HEK293 (cell line): ENCODE measurements at regions not wholly inside any gene's neighbourhood (a gene's known extent, or its start where the extent isn't known, plus 50 kb on each side); places are given as distances from the start of the nearest gene placed in this dataset.

Source experiments
- CTCF ChIA-PET: fragments of 350-600 bp; formaldehyde crosslinking; extraction: SDS; loops from one replicate; lab custom pipeline; 2021; ENCODE audit warnings: antibody characterized with exemption; lab: Yijun Ruan, JAX
- POLR2A ChIA-PET: fragments of 300-600 bp; formaldehyde crosslinking; extraction: SDS; loops from one replicate; lab custom pipeline; 2020; ENCODE audit warnings: antibody characterized with exemption, inconsistent platforms; lab: Yijun Ruan, JAX
- H3K27ac ChIP-seq: fragments of 200-500 bp; sonication (Bioruptor generic); 2 replicates; pipeline ENCODE4 v1.5.1; 2014; ENCODE audit warnings: low read depth, low read length, control low read depth, inconsistent platforms; ENCODE audit errors: extremely low read depth
- H3K36me3 ChIP-seq, 2 experiments: fragments of 200-500 bp in 1 of 2; sonication (Bioruptor generic) in 1 of 2; 1 replicate in 1 of 2; 2 replicates in 1 of 2; pipeline ENCODE4 v1.5.1; 2014 to 2017; ENCODE audit warnings: inconsistent platforms in 2 of 2, low read length in 2 of 2; ENCODE audit not compliant: control insufficient read depth in 2 of 2, insufficient read depth in 1 of 2
- H3K4me1 ChIP-seq: fragments of 200-500 bp; sonication (Bioruptor generic); 2 replicates; pipeline ENCODE4 v1.5.1; 2014; ENCODE audit warnings: mild to moderate bottlenecking, low read length, inconsistent platforms; ENCODE audit not compliant: control insufficient read depth, insufficient read depth
- H3K4me3 ChIP-seq: 2 replicates; pipeline ENCODE4 v1.5.1; 2011; ENCODE audit warnings: low read depth, mild to moderate bottlenecking, control low read depth, low read length, moderate library complexity
- H3K9me3 ChIP-seq: fragments of 200-500 bp; sonication (Bioruptor generic); 2 replicates; pipeline ENCODE4 v1.5.1; 2014; ENCODE audit warnings: low read depth, low read length, inconsistent platforms; ENCODE audit not compliant: control insufficient read depth, insufficient read depth
- FEZF1 ChIP-seq: fragments of 450-650 bp; formaldehyde crosslinking; IDR thresholded peaks from 2 replicates; pipeline ENCODE4 v1.5.1; 2016; ENCODE audit warnings: missing biosample characterization, missing genetic modification characterization
- MYNN ChIP-seq: fragments of 450-650 bp; formaldehyde crosslinking; IDR thresholded peaks from 2 replicates; pipeline ENCODE4 v1.5.1; 2016; ENCODE audit warnings: missing biosample characterization, missing genetic modification characterization, borderline replicate concordance
- OVOL3 ChIP-seq: fragments of 450-650 bp; formaldehyde crosslinking; IDR thresholded peaks from 2 replicates; pipeline ENCODE4 v1.5.1; 2016; ENCODE audit warnings: missing biosample characterization, missing genetic modification characterization
- SCRT1 ChIP-seq: fragments of 450-650 bp; formaldehyde crosslinking; IDR thresholded peaks from 2 replicates; pipeline ENCODE4 v1.5.1; 2016; ENCODE audit warnings: missing biosample characterization, missing genetic modification characterization, borderline replicate concordance
- SP7 ChIP-seq: fragments of 450-650 bp; formaldehyde crosslinking; IDR thresholded peaks from 2 replicates; pipeline ENCODE4 v1.5.1; 2016; ENCODE audit warnings: missing biosample characterization, missing genetic modification characterization
- ZBTB1 ChIP-seq: fragments of 450-650 bp; formaldehyde crosslinking; IDR thresholded peaks from 2 replicates; pipeline ENCODE4 v1.5.1; 2016; ENCODE audit warnings: missing biosample characterization, missing genetic modification characterization
- ZBTB17 ChIP-seq: fragments of 450-650 bp; formaldehyde crosslinking; IDR thresholded peaks from 2 replicates; pipeline ENCODE4 v1.5.1; 2016; ENCODE audit warnings: missing biosample characterization, missing genetic modification characterization
- ZNF175 ChIP-seq: fragments of 450-650 bp; formaldehyde crosslinking; IDR thresholded peaks from 2 replicates; pipeline ENCODE4 v1.5.1; 2016; ENCODE audit warnings: missing biosample characterization, missing genetic modification characterization
- ZNF394 ChIP-seq: fragments of 450-650 bp; formaldehyde crosslinking; IDR thresholded peaks from 2 replicates; pipeline ENCODE4 v1.5.1; 2016; ENCODE audit warnings: missing biosample characterization, missing genetic modification characterization, mild to moderate bottlenecking, moderate library complexity, borderline replicate concordance
- ZNF416 ChIP-seq: fragments of 450-650 bp; formaldehyde crosslinking; IDR thresholded peaks from 2 replicates; pipeline ENCODE4 v1.5.1; 2016; ENCODE audit warnings: missing biosample characterization, missing genetic modification characterization
- ZNF426 ChIP-seq: fragments of 450-650 bp; formaldehyde crosslinking; IDR thresholded peaks from 2 replicates; pipeline ENCODE4 v1.5.1; 2017; ENCODE audit warnings: missing biosample characterization, missing genetic modification characterization, mild to moderate bottlenecking, inconsistent platforms, moderate library complexity
- ZNF529 ChIP-seq: fragments of 450-650 bp; formaldehyde crosslinking; IDR thresholded peaks from 2 replicates; pipeline ENCODE4 v1.5.1; 2017; ENCODE audit warnings: missing genetic modification characterization, missing biosample characterization; ENCODE audit not compliant: insufficient replicate concordance
- ZNF600 ChIP-seq: fragments of 450-650 bp; formaldehyde crosslinking; IDR thresholded peaks from 2 replicates; pipeline ENCODE4 v1.5.1; 2016; ENCODE audit warnings: missing biosample characterization, missing genetic modification characterization
- ZNF701 ChIP-seq: fragments of 450-650 bp; formaldehyde crosslinking; IDR thresholded peaks from 2 replicates; pipeline ENCODE4 v1.5.1; 2016; ENCODE audit warnings: missing biosample characterization, missing genetic modification characterization
- ZSCAN16 ChIP-seq: fragments of 450-650 bp; formaldehyde crosslinking; IDR thresholded peaks from 2 replicates; pipeline ENCODE4 v1.5.1; 2016; ENCODE audit warnings: missing biosample characterization, missing genetic modification characterization
- TF ChIP-seq, protein P1 (sequence below): fragments of 450-650 bp; formaldehyde crosslinking; IDR thresholded peaks from 2 replicates; pipeline ENCODE4 v1.5.1; 2016; ENCODE audit warnings: missing biosample characterization, missing genetic modification characterization
- TF ChIP-seq, protein P2 (sequence below): fragments of 450-650 bp; IDR thresholded peaks from 2 replicates; pipeline ENCODE4 v1.5.1; 2018; ENCODE audit warnings: missing biosample characterization, missing genetic modification characterization
- TF ChIP-seq, protein P3 (sequence below): fragments of 450-650 bp; formaldehyde crosslinking; IDR thresholded peaks from 2 replicates; pipeline ENCODE4 v1.5.1; 2017; ENCODE audit warnings: missing biosample characterization, missing genetic modification characterization
- TF ChIP-seq, protein P4 (sequence below): fragments of 450-650 bp; formaldehyde crosslinking; optimal IDR thresholded peaks from 2 replicates; pipeline ENCODE3; 2016; ENCODE audit warnings: missing biosample characterization, mild to moderate bottlenecking, missing genetic modification characterization
- TF ChIP-seq, protein P5 (sequence below): fragments of 450-650 bp; formaldehyde crosslinking; IDR thresholded peaks from 2 replicates; pipeline ENCODE4 v1.5.1; 2017; ENCODE audit warnings: missing biosample characterization, missing genetic modification characterization

DNA sequence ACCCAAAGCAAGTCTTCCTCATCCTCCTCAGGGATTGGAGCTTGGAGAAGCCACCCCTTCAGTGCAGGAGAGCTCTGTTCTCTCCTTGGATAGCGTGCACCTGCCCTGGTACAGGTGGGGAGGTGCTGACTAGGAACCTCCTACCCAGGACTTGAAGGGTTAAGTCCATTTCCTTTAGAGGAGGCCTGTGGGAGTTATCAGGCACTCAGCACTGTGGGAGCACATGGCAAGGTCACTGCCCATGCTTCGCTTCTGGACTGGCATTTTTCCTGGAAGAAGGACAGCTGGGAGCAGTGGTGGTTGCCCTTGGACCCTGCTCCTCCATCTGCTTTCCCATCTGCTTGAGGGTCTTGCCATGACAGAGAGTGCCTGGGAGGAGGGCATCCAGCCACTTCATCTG lies 142.8 kb downstream of the CXCL12 start (continued):
- TF ChIP-seq, protein P1, sequence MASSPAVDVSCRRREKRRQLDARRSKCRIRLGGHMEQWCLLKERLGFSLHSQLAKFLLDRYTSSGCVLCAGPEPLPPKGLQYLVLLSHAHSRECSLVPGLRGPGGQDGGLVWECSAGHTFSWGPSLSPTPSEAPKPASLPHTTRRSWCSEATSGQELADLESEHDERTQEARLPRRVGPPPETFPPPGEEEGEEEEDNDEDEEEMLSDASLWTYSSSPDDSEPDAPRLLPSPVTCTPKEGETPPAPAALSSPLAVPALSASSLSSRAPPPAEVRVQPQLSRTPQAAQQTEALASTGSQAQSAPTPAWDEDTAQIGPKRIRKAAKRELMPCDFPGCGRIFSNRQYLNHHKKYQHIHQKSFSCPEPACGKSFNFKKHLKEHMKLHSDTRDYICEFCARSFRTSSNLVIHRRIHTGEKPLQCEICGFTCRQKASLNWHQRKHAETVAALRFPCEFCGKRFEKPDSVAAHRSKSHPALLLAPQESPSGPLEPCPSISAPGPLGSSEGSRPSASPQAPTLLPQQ: no peak

DNA sequence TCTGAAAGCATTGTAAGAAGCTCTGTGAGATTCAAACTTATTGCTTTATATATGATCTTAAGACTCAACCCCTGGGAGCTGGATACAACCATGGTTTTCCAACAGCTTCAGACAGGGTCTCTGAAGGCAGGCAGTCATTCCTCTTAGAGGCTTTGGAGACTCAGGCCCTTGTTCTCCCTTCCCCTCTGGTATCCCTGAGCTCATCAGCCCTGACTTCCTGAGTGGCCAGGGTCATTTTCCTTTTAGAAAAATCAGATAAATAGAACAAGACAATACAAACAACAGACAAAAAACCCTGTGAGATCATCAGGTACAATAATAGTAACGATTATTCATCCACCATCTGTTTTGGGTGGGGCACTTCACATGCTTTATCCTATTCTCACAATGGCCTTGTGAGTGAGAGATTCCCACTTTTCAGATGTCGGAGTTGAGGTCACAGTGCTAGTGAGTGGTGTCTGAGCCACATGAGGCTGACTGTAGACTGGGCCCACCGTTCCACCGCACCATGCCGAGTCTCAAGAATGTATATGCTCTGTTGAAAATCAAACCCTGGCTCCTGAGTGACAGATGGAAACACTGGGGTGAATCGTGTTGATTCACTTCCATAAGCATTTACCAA lies 144.2 kb downstream of the CXCL12 start:
- TF ChIP-seq ZNF701 (tag by site-specific recombination): no peak
- no peaks in the 10 kb centered on the region for H3K9me3 ChIP-seq
- H3K4me3 ChIP-seq: no peak overlapping the region
- POLR2A ChIA-PET: no interaction called here
- no peaks in the 10 kb centered on the region for H3K4me1 ChIP-seq
- no peaks in the 10 kb centered on the region for H3K36me3 ChIP-seq
- no peak overlapping the region for H3K27ac ChIP-seq
- CTCF ChIA-PET: interaction anchor here (0.5 to 1.1 kb wide), 2 partner anchors 71 to 624 kb away, joined by 3 to 5 read pairs; no protein-coding TSS in a partner anchor

DNA sequence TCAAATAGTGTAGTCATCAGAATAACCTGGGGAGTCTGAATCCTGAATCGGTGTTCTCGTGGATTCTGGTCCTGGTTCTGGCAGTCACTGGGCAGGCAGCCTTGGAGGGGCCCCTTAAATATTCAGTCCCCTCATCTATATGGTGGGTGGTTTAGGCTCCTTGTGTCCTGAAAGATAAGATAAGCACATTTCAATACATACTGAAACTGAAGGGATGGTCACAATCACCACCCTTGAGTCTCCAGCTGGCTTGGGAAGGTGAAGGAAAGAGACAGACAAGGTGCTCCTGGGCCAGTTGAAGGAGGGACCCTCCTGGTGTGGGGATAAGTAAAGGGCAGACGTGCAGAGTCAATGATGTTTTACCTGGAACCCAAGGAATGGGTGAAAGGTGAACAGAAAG lies 146.7 kb downstream of the CXCL12 start:
- H3K4me3 ChIP-seq: no peak overlapping the region
- POLR2A ChIA-PET: no interaction called here
- H3K27ac ChIP-seq: no peak overlapping the region

More for the DNA sequence above, 146.7 kb downstream of the CXCL12 start:
- H3K36me3 ChIP-seq: no peaks in the 10 kb centered on the region
- no peak for TF ChIP-seq ZNF529 (tag by site-specific recombination)
- TF ChIP-seq ZNF701 (tag by site-specific recombination): no peak
- no peak for TF ChIP-seq ZNF394
- TF ChIP-seq ZNF426: no peak
- TF ChIP-seq ZSCAN16: no peak
- TF ChIP-seq MYNN (tag by site-specific recombination): no peak
- TF ChIP-seq ZNF175 (tag by site-specific recombination): no peak
- TF ChIP-seq, protein P2, sequence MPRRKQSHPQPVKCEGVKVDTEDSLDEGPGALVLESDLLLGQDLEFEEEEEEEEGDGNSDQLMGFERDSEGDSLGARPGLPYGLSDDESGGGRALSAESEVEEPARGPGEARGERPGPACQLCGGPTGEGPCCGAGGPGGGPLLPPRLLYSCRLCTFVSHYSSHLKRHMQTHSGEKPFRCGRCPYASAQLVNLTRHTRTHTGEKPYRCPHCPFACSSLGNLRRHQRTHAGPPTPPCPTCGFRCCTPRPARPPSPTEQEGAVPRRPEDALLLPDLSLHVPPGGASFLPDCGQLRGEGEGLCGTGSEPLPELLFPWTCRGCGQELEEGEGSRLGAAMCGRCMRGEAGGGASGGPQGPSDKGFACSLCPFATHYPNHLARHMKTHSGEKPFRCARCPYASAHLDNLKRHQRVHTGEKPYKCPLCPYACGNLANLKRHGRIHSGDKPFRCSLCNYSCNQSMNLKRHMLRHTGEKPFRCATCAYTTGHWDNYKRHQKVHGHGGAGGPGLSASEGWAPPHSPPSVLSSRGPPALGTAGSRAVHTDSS (tag by site-specific recombination): no peak
- TF ChIP-seq SCRT1 (tag by site-specific recombination): no peak
- no peak for TF ChIP-seq SP7 (tag by site-specific recombination)
- TF ChIP-seq ZNF600: no peak
- no peak for TF ChIP-seq ZBTB1 (tag by site-specific recombination)
- TF ChIP-seq ZNF416 (tag by site-specific recombination): no peak
- TF ChIP-seq FEZF1 (tag by site-specific recombination): no peak
- no peak for TF ChIP-seq OVOL3 (tag by site-specific recombination)
- TF ChIP-seq, protein P3, sequence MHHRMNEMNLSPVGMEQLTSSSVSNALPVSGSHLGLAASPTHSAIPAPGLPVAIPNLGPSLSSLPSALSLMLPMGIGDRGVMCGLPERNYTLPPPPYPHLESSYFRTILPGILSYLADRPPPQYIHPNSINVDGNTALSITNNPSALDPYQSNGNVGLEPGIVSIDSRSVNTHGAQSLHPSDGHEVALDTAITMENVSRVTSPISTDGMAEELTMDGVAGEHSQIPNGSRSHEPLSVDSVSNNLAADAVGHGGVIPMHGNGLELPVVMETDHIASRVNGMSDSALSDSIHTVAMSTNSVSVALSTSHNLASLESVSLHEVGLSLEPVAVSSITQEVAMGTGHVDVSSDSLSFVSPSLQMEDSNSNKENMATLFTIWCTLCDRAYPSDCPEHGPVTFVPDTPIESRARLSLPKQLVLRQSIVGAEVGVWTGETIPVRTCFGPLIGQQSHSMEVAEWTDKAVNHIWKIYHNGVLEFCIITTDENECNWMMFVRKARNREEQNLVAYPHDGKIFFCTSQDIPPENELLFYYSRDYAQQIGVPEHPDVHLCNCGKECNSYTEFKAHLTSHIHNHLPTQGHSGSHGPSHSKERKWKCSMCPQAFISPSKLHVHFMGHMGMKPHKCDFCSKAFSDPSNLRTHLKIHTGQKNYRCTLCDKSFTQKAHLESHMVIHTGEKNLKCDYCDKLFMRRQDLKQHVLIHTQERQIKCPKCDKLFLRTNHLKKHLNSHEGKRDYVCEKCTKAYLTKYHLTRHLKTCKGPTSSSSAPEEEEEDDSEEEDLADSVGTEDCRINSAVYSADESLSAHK (tag by site-specific recombination): no peak
- TF ChIP-seq ZBTB17 (tag by site-specific recombination): no peak
- TF ChIP-seq, protein P4, sequence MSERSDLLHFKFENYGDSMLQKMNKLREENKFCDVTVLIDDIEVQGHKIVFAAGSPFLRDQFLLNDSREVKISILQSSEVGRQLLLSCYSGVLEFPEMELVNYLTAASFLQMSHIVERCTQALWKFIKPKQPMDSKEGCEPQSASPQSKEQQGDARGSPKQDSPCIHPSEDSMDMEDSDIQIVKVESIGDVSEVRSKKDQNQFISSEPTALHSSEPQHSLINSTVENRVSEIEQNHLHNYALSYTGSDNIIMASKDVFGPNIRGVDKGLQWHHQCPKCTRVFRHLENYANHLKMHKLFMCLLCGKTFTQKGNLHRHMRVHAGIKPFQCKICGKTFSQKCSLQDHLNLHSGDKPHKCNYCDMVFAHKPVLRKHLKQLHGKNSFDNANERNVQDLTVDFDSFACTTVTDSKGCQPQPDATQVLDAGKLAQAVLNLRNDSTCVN: no peak
- TF ChIP-seq, protein P5, sequence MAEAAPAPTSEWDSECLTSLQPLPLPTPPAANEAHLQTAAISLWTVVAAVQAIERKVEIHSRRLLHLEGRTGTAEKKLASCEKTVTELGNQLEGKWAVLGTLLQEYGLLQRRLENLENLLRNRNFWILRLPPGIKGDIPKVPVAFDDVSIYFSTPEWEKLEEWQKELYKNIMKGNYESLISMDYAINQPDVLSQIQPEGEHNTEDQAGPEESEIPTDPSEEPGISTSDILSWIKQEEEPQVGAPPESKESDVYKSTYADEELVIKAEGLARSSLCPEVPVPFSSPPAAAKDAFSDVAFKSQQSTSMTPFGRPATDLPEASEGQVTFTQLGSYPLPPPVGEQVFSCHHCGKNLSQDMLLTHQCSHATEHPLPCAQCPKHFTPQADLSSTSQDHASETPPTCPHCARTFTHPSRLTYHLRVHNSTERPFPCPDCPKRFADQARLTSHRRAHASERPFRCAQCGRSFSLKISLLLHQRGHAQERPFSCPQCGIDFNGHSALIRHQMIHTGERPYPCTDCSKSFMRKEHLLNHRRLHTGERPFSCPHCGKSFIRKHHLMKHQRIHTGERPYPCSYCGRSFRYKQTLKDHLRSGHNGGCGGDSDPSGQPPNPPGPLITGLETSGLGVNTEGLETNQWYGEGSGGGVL: no peak
- TF ChIP-seq, all 188 proteins: peak for 0
- CTCF ChIA-PET: no interaction called here
- peaks cover 5% of the 10 kb centered on the region for H3K4me1 ChIP-seq
- H3K9me3 ChIP-seq: no peaks in the 10 kb centered on the region
